ENCODE measurements at regions not wholly inside any gene's neighbourhood (a gene's known extent, or its start where the extent isn't known, plus 50 kb on each side); places are given as distances from the start of the nearest gene placed in this dataset.

Small RNA genes lying in the stretch of these regions (microRNA-seq; reads per million reads assigned to microRNA genes)
- 0 reads per million in 2 donors for gene MIR4494

Small RNA genes lying in the stretch of these regions (small RNA-seq; reads per million reads assigned to genes)
- 0 reads per million in 2 experiments for gene AC004486.1
- 0 reads per million in 2 experiments for gene MIR4494
- gene RF00264: 0 reads per million in 2 experiments
